Ovary (tissue), 3 donors: ENCODE measurements at regions not wholly inside any gene's neighbourhood (a gene's known extent, or its start where the extent isn't known, plus 50 kb on each side); places are given as distances from the start of the nearest gene placed in this dataset.

Experiments
- POLR2A ChIP-seq: fragments of 450-650 bp; IDR thresholded peaks from one replicate; pipeline ENCODE4 v1.6.1; 2017; ENCODE audit warnings: antibody characterized with exemption, mild to moderate bottlenecking, moderate library complexity
- TF ChIP-seq, protein P1 (sequence below), 3 donors: fragments of 450-650 bp in 2 of 3; fragments of 200-600 bp in 1 of 3; IDR thresholded peaks; one replicate each; pipeline versions ENCODE4 v1.5.1 to v1.8.0; 2016 to 2022; ENCODE audit warnings: antibody characterized with exemption in 3 of 3, mild to moderate bottlenecking in 1 of 3
- donor health status: DM: no; HTN: no; CAD: no.

DNA sequence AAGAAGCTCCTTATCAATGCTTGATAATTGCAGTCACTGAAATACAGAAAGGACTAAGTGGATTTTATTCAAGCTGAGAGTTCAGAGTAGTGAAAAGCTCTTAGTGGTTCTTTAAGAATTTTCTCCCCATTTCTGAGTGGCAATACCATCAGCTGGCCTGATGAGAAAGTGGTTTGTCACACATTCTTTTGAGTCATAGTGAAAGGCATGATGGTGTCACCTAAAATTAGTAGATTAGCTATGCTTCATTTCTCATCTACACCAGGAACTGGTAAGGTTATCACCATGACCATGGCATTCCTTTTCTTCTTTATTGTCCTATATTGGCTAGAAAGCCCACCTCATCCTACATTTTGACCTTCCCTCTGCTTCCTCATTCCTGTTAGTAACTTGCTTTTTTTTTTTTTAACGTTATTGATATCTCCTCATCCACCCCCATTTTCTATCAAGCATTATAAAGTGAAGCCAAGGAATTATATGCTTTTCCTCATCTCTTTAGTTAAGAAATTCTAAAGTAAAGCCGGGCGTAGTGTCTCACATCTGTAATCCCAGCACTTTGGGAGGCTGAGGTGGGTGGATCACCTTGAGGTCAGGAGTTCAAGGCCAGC is 67.4 kb upstream of the LOC128125822 start:
- TF ChIP-seq, protein P1, sequence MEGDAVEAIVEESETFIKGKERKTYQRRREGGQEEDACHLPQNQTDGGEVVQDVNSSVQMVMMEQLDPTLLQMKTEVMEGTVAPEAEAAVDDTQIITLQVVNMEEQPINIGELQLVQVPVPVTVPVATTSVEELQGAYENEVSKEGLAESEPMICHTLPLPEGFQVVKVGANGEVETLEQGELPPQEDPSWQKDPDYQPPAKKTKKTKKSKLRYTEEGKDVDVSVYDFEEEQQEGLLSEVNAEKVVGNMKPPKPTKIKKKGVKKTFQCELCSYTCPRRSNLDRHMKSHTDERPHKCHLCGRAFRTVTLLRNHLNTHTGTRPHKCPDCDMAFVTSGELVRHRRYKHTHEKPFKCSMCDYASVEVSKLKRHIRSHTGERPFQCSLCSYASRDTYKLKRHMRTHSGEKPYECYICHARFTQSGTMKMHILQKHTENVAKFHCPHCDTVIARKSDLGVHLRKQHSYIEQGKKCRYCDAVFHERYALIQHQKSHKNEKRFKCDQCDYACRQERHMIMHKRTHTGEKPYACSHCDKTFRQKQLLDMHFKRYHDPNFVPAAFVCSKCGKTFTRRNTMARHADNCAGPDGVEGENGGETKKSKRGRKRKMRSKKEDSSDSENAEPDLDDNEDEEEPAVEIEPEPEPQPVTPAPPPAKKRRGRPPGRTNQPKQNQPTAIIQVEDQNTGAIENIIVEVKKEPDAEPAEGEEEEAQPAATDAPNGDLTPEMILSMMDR (IDR thresholded peaks at IDR 0.05): no peak
- TF ChIP-seq POLR2A: no peak
